ENCODE measurements at regions not wholly inside any gene's neighbourhood (a gene's known extent, or its start where the extent isn't known, plus 50 kb on each side); places are given as distances from the start of the nearest gene placed in this dataset.

- TF ChIP-seq CTCF (IDR thresholded peaks at IDR 0.05) (no peak), POLR2A (IDR thresholded peaks at IDR 0.05) (no peak)
Observed at GRCh38 chr18:70553245-70553935, 264.5 kb downstream of the SOCS6 start.

Measured in tibial nerve (tissue), 3 donors.